GM23248 (cell line): ENCODE measurements at regions not wholly inside any gene's neighbourhood (a gene's known extent, or its start where the extent isn't known, plus 50 kb on each side); places are given as distances from the start of the nearest gene placed in this dataset.

Experiments
- EZH2 ChIP-seq: fragments of 200-600 bp; sonication (generic); IDR thresholded peaks from 2 replicates; pipeline ENCODE4 v1.6.1; 2018; ENCODE audit warnings: antibody characterized with exemption, mild to moderate bottlenecking; ENCODE audit not compliant: insufficient read depth, poor library complexity, severe bottlenecking
- EZH2phosphoT487 ChIP-seq: fragments of 200-600 bp; sonication (generic); IDR thresholded peaks from 2 replicates; pipeline ENCODE4 v1.6.1; 2018; ENCODE audit warnings: antibody characterized with exemption, moderate library complexity, mild to moderate bottlenecking, low read depth; ENCODE audit not compliant: insufficient read depth

GRCh38 chr12:111064154-111064553 lies 143.8 kb upstream of the MYL2 start:
- TF ChIP-seq EZH2 (no peak), EZH2phosphoT487 (no peak)
